NCI-H187 treated with DMSO at 0.1 percent for 48 hours (cell line): ENCODE measurements at regions not wholly inside any gene's neighbourhood (a gene's known extent, or its start where the extent isn't known, plus 50 kb on each side); places are given as distances from the start of the nearest gene placed in this dataset.

Source experiments
- DNase-seq: peaks from one replicate; lab custom pipeline; 2025; lab: John Stamatoyannopoulos, UW

DNA sequence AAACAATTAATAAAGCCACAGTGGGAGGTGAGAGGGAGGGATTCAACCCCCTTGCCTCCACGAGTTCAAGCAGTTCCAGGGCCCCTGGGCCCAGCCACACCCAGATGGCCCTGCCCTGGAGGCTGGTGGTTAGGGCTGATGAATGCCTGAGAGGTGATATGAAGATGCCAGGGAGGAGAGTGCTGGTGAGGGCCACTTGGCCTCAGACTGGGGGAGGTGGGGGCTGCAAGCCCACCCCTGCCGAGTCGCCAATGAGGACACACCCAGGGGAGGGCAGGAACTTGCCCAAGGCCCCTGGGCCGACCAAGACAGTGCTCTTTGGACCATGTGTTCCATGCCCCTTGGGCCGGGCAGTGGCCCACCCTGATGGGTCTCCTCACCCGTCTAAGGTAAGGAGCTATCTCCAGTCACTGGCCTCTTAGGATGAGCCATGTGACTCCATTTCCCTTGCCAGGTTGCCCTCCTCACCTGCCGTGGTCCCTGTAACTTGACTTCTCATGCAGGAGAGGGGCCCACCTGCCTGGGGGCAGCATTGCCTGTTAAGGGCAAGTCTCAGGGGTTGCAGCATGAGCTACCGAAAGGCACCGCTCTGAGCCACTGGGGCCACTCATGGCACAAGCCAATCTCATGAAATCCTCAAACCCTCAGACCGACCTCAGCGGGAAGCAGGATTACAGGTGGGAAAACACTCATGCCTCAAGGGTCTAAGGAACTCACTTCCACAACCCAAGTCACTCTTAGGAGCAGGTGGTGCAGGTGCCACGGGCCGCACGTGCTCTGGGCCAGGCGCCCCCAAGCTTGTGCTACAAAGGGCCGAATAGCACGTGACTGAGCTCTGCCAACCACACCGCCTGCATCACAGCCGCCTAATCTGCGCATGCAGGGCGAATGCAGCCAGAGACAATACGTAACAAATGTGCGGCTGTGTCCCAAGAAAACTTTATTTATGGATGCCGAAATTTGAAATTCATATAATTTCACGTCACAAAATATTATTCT, 147.4 kb upstream of the MLN start:
- peak; percentile 68 for DNase-seq

DNA sequence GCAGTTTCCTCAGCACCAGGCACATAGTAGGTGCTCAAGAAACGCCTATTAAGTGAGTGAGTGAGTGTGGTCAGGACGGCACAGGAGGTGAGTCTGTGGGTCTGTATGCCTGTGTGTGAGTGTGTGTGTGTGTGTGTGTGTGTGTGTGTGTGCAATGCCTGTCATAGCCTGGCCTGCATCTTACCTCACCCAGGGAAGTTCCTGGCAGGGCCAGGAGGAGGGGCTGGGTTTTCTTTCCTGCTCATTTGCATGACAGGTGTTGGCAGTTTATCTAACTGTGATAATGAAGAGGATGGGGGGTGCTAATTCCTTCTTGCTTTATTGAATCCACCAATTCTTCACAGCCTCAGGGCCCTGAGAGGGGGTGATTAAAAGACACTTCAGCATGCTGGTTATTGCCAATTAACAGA, 146.7 kb upstream of the MLN start:
- peak; percentile 68 for DNase-seq

DNA sequence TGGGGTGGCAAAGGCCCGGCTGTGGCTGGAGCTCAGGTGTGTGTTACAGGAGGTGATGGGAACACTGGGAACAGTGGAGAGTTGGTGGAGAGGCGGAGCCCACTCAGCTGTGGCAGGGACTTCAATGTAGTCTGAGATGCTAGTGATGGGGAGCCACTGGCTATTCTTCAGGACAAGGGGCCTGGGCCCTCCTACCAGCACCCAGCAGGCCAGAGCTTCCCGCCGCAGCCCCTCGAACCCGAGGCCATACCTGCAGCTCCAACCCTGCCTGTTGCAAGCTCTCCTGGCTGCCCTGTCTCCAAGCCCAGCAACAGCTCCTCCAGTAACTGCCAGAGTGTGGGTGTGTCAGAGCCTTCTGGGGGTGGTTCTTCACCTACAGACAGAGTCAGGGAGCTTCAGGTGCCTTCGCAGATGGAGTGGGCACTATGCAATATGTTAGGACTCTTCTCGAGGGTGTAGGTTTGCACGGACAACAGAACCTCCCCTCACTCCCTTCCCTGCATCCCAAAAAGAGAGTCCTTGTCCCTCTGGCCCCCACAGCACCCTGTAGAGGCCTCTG, 146.2 kb upstream of the MLN start:
- DNase-seq: no peak

DNA sequence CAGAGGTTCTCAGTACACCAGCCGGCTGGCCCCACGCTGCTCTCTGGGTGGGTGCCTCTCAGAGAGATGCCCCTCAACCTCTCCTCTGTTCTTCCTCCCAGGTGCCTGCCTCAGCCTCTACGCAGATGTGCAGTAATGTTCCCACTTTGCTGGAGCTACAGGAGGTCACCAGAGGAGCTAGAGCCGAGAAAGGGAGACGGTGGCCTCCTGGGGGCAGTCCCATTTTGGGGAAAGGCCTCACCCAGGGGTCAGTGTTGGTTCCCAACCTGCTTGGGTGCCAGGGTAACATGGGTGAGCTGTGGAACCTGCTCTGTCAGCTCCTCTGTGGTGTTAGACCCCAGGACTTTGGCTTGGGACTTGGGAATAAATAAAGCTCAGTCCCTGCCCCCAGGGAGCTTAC, 145.3 kb upstream of the MLN start:
- DNase-seq: no peak

GRCh38 chr6:33947916-33948594, 144.3 kb upstream of the MLN start:
- no peak for DNase-seq

DNA sequence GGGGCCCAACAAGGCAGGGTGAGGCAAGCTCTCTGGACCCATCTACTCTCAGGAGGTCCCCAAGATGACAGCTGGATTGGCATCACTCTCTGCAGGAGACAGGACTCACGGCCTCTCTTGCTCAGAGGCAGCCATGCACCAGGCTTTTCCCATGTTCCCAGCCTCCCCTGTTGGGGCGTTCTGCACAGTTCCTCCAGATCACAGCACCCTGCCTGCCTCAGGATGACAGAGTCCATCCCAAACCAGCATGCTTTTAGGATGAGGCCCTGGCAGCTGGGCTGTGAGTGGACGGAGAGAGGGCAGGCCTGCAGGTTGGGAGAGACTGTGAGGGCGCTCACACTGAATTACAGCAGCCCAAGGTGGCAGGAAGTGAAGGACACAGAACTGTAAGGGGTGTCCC, 143.2 kb upstream of the MLN start:
- DNase-seq: no peak

DNA sequence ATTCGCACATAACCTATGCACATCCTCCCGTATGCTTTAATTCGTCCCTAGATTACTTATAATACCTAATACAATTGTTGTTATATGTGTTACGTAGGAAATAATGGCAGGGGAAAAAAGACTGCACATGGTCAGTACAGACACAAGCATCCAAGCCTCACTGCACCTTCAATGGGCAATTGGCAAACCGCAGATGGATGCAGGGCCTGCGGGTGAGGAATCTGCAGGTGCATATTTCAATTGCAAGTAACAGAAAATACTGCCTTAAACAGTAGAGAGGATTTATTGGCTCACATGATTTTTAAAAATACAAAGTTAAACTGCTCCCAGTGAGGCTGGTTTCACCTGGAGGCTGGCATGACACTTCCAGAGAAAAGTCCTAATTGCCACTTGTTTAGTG, 142.1 kb upstream of the MLN start:
- no peak for DNase-seq

GRCh38 chr6:33944686-33945411, 141.0 kb upstream of the MLN start:
- DNase-seq: no peak

DNA sequence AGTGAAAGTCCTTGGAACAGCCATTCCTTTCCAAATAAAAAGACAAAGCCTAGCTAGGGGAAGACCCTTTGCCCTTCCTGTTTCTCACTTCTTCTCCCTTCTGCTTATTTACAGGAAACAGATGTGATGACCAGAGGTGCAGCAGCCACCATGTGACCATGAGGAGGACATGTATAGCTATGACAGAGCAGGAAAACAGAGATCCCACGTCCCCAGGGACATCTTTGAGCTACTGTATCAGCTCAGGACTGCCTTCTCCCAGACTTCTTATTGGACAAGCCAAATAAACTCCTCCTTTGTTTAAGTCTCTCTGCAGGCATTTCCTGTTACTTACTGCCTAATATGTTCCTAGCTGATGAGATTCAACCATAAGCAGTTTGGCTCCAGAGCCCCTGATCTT, 133.1 kb upstream of the MLN start:
- no peak for DNase-seq

DNA sequence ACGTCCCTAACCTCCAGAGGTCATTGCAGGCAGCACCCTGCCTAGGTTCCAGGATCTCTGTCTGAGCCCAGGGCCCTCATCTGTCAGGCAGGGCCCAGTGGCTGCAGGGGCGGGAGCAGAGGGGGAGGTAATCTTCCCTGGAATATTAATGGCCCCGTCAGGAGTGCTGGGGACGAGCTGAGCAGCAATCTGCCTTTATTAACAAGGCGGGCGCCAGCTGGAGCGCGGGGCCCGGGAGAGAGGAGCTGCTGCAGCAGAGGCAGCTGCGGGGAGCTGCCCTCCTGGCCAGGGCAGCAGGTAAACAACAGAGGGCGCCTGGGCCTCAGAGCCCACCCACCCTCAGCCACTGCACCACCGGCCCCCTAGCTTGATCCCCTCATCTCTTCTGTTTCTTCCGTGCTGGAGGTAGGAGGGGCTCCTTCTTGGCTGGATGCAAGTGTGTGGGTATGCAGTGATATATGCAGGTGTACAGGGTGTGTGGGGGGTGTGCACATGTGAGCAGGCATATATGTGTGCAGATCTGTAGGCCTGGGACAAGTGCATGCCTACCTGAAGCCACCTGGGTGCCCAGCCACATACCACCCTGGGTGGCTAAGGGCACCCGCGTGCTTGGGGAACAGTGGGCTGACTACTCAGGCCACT, 131.8 kb upstream of the MLN start:
- DNase-seq: no peak

DNA sequence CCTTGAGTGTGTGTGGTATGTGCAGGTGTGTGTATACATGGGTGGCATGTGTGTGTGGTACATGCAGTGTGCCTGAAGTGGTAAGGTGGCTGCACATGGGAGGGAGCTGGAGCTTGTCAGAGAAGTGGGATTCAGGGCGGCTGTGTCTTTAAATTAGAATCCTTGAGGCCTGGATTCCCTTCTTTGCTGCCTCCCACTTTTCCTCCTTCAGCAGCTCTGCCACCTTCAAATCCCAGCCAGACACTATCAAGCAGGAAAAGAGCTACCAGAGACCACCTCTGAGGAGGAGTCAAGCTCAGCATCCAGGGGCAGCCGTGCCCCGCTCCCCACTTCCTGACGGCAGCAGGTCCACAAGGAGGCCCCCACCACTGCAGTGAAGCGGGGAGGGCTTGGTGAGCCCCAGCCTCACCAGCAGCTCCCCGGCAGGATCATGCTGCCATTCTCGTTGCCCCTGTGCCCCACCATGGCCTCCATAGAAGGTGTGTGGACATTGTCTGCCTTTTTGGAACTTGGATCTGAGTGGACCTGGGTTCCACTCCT, 131.0 kb upstream of the MLN start:
- no peak for DNase-seq

DNA sequence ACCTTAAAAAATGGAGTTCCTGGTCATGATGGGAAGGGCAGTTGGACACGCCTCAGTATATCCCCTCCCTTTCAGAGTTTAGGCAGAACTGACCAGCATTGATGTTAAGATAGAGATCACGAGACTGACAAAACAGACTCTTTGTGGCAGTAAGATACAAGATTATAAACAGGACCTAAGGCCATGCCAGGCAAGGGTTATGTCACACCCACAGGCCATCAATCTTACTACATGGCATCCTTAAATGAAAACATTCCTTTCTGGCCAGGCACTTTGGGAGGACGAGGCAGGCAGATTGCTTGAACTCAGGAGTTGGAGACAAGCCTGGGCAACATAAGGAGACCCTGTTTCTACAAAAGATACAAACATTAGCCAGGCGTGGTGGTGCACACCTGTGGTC, 129.3 kb upstream of the MLN start:
- DNase-seq: no peak

DNA sequence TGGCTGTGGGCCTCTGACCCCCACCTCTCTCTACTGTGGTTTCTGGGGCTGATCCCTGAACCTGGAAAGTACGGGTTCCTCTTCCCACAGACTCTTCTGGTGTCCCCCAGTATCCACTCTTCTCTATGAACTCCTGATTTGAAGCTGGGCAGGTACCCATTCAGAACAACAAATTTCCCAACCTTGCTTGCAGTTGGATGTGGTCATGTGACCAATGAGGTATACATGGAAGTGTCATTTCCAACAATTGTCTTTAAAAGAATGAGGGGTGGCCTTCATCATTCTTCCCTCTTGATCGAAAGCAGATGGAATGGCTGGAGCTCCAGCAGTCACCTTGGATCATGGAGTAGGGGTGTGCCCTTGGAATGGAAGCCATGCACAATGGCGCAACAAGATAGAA, 128.0 kb upstream of the MLN start:
- DNase-seq: no peak

DNA sequence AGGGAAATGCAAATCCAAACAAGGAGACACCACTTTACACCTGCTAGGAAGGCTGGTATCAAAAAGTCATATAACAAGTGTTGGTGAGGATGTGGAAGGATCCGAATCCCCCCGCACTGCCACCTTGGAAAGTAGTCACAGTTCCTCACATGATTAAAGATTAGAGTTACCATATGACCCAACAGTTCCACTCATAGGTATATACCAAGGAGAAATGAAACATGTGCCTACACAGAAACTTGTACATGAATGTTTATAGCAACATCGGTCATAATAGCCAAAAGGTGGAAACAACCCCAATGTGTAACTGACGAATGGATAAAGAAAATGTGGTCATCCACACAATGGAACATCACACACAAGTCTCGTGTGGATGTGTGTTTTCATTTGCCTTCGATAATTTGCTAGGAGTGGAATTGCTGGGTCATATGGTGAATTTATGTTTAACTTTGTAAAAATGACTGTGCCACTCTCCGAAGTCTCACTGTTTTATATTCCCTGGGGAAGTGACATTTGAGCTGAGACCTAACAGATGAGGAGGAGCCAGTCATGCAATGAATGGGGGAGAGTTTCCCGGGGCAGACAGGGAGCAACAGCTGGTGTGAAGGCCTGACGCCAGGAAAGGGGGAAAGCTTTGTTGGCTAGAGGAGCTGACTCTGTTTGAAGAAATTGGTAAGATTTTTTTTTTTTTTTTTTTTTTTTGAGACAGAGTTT, 125.9 kb upstream of the MLN start:
- peak; percentile 53 for DNase-seq

- no peak for DNase-seq
Measured at GRCh38 chr6:33927616-33928015, 123.8 kb upstream of the MLN start.

DNA sequence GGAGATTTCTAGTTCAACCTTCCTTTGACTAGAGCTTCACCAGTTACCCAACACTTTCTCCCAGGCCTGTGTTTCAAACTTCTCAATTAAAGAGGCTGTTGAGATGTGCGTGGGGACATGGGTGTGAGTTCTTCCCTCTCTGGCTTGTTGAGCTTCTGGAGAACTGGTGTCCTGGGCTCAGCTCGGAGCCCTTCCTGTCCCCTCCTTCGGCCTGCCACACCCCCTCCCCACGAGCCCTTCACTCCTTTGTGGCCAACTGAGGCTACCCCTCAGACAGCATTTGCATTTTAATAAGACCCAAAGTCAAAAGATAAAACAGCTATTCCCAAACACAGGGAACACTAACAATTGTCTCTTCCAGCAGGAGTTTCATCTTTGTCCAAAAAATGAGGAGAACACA, 123.3 kb upstream of the MLN start:
- no peak for DNase-seq

DNA sequence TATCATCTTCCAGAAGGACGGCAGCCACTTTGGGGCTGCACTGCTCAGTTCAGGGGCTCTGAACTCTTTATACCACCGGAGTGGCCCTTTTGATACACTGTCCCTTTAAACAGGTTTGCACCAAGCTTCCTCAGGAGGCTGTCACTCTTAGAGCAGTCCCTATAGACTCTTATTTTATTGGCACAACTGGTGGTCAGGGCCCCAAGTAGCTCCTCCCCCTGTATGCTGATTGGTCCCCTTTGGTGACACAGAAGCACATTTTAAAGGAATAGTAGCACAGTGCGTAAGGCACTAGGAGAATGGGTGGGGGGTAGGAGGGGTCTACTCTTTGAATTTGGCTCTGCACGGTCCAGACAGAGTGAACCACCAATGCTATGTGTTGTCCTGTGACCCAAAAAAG, 122.6 kb upstream of the MLN start:
- no peak for DNase-seq

DNA sequence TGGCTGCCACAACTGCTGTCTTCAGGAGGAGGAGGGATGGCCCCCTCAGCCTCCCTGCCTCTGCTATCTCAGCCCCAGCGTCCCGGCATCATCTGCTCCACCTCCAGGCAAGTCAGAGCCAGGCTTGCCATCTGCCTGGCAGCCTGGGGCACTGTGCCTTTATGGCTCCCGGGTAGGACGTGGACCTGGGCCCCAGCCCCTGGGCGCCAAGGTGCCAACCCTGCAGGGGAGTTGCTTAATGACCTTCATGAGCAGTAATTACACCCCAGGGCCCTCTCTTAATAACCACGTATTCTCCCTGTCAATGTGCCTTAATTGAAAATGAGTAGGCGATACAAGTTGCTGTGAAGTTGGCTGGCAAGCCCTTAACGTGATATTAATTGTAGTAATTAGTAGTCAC, 122.1 kb upstream of the MLN start:
- DNase-seq: no peak

DNA sequence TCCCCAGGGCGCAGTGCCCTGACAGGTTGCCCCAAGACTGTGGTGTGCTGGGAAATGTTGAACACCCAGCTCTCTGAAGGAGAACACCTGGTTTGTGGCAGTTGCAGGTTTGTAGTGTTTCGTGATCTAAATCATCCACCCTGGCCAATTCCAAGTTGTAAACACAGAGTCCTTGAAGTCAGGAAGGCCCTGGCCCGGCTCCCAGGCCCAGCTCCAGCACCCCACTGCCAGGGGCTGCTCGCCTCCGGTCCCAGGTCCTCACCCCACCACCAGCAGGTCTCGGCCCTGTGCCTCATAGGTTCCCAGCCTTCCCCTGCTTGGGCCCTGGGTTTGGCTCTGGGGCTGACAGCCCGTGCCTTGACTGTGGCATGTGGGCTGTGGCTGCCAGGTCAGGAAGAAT, 121.4 kb upstream of the MLN start:
- DNase-seq: no peak

GRCh38 chr6:33924681-33925080, 120.9 kb upstream of the MLN start:
- DNase-seq: no peak
